Astrocyte of the hippocampus (primary cell): ENCODE measurements at regions not wholly inside any gene's neighbourhood (a gene's known extent, or its start where the extent isn't known, plus 50 kb on each side); places are given as distances from the start of the nearest gene placed in this dataset.
A peak's percentile ranks its signal among the peaks of the same experiment; 100 is the strongest.

ENCODE experiments used
- DNase-seq: peaks from one replicate; pipeline ENCODE4 v3.0.0; 2011; ENCODE audit warnings: low read depth, low spot score

DNA sequence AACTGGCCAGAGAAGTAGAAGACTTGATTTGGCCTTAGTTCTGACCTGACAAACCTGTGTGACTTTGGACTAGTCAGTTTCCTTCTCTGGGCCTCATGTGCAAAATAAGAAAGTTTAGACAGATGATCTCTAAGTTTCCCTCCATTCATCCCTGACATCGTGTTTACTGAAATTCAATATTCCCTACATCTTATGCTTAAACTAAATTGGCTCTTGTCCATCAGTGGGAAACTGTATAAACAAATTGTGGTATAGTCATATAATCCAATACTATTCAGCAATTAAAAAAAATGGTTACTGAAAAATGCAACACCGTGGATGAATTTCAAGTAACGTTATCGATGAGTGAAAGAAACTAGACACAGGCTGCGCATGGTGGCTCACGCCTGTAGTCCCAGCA, 64.4 kb upstream of the HRH1 start:
- DNase-seq = no peak

DNA sequence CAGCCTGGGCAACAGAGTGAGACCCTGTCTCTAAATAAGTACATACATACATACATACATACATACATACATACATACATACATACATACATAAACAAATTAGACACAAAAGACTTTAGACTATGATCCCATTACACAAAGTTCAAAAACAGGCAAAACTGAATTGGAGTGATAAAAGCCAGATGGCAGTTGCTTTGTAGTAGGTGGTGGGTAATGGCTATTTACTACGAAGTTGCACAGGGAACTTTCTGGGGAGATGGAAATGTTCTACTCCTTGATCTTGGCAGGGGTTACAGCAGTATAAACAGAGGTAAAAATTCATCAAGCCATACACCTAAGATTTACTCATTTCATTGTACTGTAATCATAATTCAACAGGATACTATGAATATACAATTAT, 63.7 kb upstream of the HRH1 start:
- no peak for DNase-seq

DNA sequence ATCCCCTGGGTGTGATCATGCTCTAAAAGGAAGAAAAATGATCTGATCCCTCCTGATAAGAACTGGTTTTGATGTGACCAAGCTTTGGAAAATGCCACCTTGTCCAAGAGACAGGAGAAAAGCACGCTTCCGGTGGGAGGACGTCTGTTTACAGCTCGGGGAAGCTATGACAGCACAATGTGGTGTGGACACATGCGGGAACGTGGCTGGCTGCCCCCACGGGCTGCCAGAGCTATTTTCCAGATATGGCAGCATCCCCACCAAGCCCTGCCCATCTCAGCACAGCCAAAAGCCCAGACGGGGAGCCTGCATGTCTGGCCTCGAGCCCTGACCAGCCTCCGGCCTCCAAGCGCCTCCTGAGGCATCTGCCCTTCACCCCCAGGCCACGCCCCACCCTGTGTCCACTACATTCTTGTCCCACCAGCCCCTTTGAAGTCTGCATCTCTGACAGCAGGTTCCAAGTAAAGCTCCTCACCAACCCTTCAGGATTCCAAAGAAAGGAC, 63.2 kb upstream of the HRH1 start:
- peak; percentile 22 for DNase-seq

DNA sequence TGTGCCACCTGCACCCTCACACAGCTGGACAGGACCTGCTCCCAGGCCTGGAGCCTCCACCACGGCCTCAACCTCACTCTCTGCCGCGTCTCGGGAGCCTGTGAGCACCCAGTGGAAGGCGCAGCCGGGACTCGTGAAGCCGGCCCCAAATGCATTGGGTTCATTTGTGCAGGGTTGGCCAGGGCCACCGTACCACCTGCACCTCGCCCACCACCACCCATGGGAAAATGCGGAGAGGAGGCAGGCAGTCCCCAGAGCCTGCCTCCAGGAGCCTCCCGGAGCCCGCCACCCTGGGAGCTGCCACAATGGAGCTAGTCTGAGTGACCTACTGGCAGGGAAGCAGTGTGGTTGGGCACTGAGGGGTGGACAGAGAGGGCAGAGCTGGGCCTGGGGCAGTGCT, 62.5 kb upstream of the HRH1 start:
- DNase-seq = no peak

DNA sequence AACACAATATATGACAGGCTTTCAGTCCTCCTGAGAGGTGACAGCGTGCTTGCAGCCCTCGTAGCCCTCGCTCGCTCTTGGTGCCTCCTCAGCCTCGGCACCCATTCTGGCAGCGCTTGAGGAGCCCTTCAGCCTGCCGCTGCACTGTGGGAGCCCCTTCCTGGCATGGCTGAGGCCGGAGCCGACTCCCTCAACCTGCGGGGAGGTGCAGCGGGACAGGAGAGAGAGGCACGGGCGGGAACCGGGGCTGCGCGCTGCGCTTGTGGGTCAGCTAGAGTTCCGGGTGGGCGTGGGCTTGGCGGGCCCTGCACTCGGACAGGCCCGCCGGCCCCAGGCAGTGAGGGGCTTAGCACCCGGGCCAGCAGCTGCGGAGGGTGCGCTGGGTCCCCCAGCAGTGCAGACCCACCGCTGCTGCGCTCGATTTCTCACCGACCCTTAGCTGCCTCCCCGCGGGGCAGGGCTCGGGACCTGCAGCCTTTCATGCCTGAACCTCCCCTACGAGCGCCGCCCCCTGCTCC, 60.4 kb upstream of the HRH1 start:
- no peak for DNase-seq

DNA sequence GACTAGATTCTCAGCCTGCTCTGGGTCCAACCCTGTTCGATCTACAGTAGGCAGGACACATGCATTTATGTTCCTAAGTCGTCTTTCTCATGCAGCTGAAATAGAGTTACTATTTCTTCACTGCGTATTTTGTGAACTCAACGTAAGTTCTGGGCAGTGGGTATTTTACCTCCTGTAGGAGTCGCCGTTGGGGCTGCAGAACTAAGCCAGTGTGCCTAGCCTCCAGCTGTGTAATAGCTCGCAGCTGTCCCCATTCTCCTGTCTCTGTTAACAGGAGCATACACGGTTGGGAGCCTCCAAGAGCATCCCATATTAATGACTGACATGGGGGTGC, 58.4 kb upstream of the HRH1 start:
- peak; percentile 26 for DNase-seq

DNA sequence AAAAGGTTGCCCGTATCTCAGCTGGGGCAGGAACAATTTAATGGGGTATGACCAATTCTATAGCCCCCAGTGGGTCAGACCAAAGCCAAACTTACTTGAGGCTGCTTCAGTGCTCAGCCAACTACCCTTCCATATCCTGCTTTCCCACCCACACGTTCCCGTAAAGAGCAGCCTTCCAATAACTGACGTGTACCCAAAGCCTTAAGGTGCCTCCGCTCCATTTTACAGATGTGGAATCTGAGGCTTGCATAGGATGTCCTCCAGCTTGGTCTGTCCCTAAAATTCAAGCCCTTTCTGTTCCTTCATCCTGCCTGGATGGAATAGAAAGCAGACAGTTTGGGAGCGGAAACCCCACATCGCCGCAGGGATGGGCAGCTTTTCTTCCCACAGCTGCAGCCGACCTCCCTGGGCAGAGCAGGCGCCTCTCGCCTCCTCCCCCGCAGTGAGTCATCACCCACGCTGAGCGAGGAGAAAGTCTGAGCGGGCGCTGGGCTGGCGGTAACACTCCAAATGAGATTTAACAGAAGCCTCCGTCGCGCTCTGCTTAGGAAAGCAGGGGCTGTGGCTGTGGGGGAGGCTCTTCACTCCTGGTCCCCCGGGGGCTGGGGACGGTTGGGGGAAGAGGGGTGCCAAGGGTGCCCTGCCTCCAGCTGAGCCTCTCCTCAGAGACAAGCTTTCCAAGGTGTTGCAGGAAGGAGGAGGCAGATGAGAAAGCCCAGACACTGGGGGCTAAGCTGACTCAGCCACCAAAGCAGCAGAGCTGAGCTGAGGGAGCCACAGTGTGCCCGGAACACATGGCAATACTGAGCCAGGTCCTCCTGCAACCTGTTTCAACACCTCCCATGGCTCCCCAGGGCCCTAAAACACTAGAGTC, 57.8 kb upstream of the HRH1 start:
- peak; percentile 95 for DNase-seq

DNA sequence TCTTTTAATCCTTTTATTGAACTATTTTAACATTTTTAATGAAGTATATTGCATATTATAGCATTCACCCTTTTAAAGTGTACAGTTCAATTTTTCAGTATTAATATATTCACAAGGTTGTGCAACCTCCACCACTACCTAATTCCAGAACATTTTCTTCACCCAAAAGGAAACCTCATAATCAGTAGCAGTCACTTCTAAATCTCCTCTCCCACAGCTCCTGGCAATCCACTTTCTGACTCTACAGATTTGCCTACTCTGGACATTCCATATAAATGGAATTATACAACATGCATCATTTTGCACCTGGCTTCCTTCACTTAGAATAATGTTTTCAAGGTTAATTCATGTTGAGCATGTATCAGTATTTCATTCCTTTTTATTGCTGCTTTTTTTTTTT, 55.0 kb upstream of the HRH1 start:
- no peak for DNase-seq
